SK-MEL-5 (cell line): ENCODE measurements at regions not wholly inside any gene's neighbourhood (a gene's known extent, or its start where the extent isn't known, plus 50 kb on each side); places are given as distances from the start of the nearest gene placed in this dataset.
"Not testable (repeated sequence)": the region's sequence is repeated elsewhere in the genome, so short reads cannot be mapped to it uniquely, and the experiment has no call there.

Source experiments
- DNase-seq: peaks from one replicate; pipeline ENCODE4 v3.0.0-alpha.2; 2016; ENCODE audit warnings: low read depth, low spot score
- in situ Hi-C: cut with HindIII; loops from 2 replicates; pipeline ENCODE4 v1.10.0; 2016; ENCODE audit warnings: low sequenced_read_pairs, high pct_unique_total_duplicates, low pct_unique_long_range_greater_than_20kb
- small RNA-seq, 2 experiments: library from RNA; depleted of rRNA; stranded (forward); fragments of <200 nt; gene quantifications; one replicate each; pipeline ENCODE3, GENCODE V24; 2014

- DNase-seq, in situ Hi-C loops: not testable (repeated sequence)
These were observed 1256.1 kb downstream of the FOXD4L5 start for GRCh38 chr9:64028925-64029324.

- DNase-seq, in situ Hi-C loops: not testable (repeated sequence)
These were observed 1264.1 kb downstream of the FOXD4L5 start for GRCh38 chr9:64020696-64021491.

- DNase-seq, in situ Hi-C loops: not testable (repeated sequence)
These were observed 1267.3 kb downstream of the FOXD4L5 start for GRCh38 chr9:64017666-64018065.

GRCh38 chr9:64016845-64017406 is 1268.1 kb downstream of the FOXD4L5 start:
- in situ Hi-C loops, DNase-seq: not testable (repeated sequence)

GRCh38 chr9:64016246-64016645 is 1268.8 kb downstream of the FOXD4L5 start:
- in situ Hi-C loops, result not testable (repeated sequence)
- DNase-seq, result peak; percentile 3

- in situ Hi-C loops, result no loop called here
- DNase-seq, result no peak
These were observed 1269.9 kb downstream of the FOXD4L5 start for GRCh38 chr9:64015136-64015535.

- in situ Hi-C loops, DNase-seq: not testable (repeated sequence)
These were observed 1270.5 kb downstream of the FOXD4L5 start for GRCh38 chr9:64014386-64015091.

GRCh38 chr9:64013122-64013521 is 1271.9 kb downstream of the FOXD4L5 start:
- in situ Hi-C loops, DNase-seq: not testable (repeated sequence)

GRCh38 chr9:64012014-64012413 is 1273.0 kb downstream of the FOXD4L5 start:
- DNase-seq, in situ Hi-C loops: not testable (repeated sequence)

GRCh38 chr9:63979741-63980140 is 1305.3 kb downstream of the FOXD4L5 start:
- DNase-seq, in situ Hi-C loops: not testable (repeated sequence)

Small RNAs in the stretch of these regions (small RNA-seq; reads per million reads assigned to genes)
- gene RF00026, result 0 reads per million in 2 experiments
